Ishikawa (cell line): ENCODE measurements at regions not wholly inside any gene's neighbourhood (a gene's known extent, or its start where the extent isn't known, plus 50 kb on each side); places are given as distances from the start of the nearest gene placed in this dataset.

ENCODE experiments used
- EP300 ChIP-seq: IDR thresholded peaks from 2 replicates; pipeline ENCODE4 v1.6.1; 2012; ENCODE audit warnings: borderline replicate concordance
- NFIC ChIP-seq: IDR thresholded peaks from 2 replicates; pipeline ENCODE4 v1.6.1; 2012
- REST ChIP-seq: IDR thresholded peaks from 2 replicates; pipeline ENCODE4 v1.6.1; 2012; ENCODE audit warnings: low read depth, mild to moderate bottlenecking
- TAF1 ChIP-seq: IDR thresholded peaks from 2 replicates; pipeline ENCODE4 v1.6.1; 2012; ENCODE audit warnings: low read depth, mild to moderate bottlenecking
- TF ChIP-seq, protein P1 (sequence below): IDR thresholded peaks from 2 replicates; pipeline ENCODE4 v1.6.1; 2012

GRCh38 chr22:48180631-48181030 lies 1418.2 kb downstream of the TBC1D22A start:
- no peak for TF ChIP-seq REST
- TF ChIP-seq TAF1: no peak
- TF ChIP-seq EP300: no peak
- TF ChIP-seq NFIC: no peak
- TF ChIP-seq, protein P1, sequence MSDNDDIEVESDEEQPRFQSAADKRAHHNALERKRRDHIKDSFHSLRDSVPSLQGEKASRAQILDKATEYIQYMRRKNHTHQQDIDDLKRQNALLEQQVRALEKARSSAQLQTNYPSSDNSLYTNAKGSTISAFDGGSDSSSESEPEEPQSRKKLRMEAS: no peak
